T-cell (primary cell): ENCODE measurements at regions not wholly inside any gene's neighbourhood (a gene's known extent, or its start where the extent isn't known, plus 50 kb on each side); places are given as distances from the start of the nearest gene placed in this dataset.

Experiments used
- ATAC-seq, 4 experiments: fragments of 200-7000 bp in 3 of 4; fragments of 150-1000 bp in 1 of 4; cut with Tn5 transposase; replicated peaks in 1 of 4; 1 replicate in 3 of 4; 2 replicates in 1 of 4; pipeline ENCODE4 v1.10.0; 2021; ENCODE audit warnings: moderate library complexity in 3 of 4, mild to moderate bottlenecking in 2 of 4, moderate number of reproducible peaks in 1 of 4
- CTCF ChIA-PET, 2 donors: fragments of 300-600 bp; sonication (Branson Sonifier 250); formaldehyde crosslinking; loops; one replicate each; lab custom pipeline; 2022; ENCODE audit warnings: antibody characterized with exemption in 2 of 2; lab: Charles Lee
- POLR2A ChIA-PET, 2 donors: fragments of 300-600 bp; sonication (Branson Sonifier 250); formaldehyde crosslinking; loops; one replicate each; lab custom pipeline; 2022; ENCODE audit warnings: antibody characterized with exemption in 2 of 2; lab: Charles Lee
- DNase-seq, 35 experiments: peaks; one replicate each; pipeline versions ENCODE4 v3.0.0 to v3.0.0-alpha.2; 2013 to 2023
- H3K27ac ChIP-seq: one replicate; pipeline ENCODE4 v1.5.1; 2013; ENCODE audit warnings: low read length
- H3K27me3 ChIP-seq, 2 experiments: replicated peaks in 1 of 2; 1 replicate in 1 of 2; 2 replicates in 1 of 2; pipeline versions ENCODE4 v1.6.1 to v1.7.0; 2013; ENCODE audit warnings: low read length in 1 of 2, mixed read lengths in 1 of 2; ENCODE audit not compliant: control insufficient read depth in 2 of 2, insufficient read depth in 2 of 2; ENCODE audit errors: extremely low read depth in 1 of 2
- H3K36me3 ChIP-seq, 2 donors: 1 replicate in 1 of 2; 2 replicates in 1 of 2; pipeline versions ENCODE4 v1.6.1 to v1.7.0; 2013; ENCODE audit warnings: low read length in 1 of 2; ENCODE audit not compliant: control insufficient read depth in 2 of 2, insufficient read depth in 1 of 2; ENCODE audit errors: extremely low read depth in 1 of 2
- H3K4me1 ChIP-seq, 2 experiments: 1 replicate in 1 of 2; 2 replicates in 1 of 2; pipeline versions ENCODE4 v1.6.1 to v1.7.0; 2013; ENCODE audit warnings: low read length in 2 of 2, mixed read lengths in 1 of 2; ENCODE audit not compliant: insufficient read depth in 2 of 2, control insufficient read depth in 1 of 2; ENCODE audit errors: extremely low read depth in 1 of 2
- H3K4me3 ChIP-seq, 2 donors: 1 replicate in 1 of 2; 2 replicates in 1 of 2; pipeline versions ENCODE4 v1.5.1 to v1.7.0; 2013; ENCODE audit warnings: mild to moderate bottlenecking in 2 of 2, low read length in 1 of 2, moderate library complexity in 1 of 2; ENCODE audit not compliant: control insufficient read depth in 1 of 2; ENCODE audit errors: extremely low read depth in 1 of 2
- H3K9me3 ChIP-seq: 2 replicates; pipeline ENCODE4 v1.7.0; 2013
- H3K27ac Mint-ChIP-seq, 2 donors: one replicate each; pipeline ENCODE4 v1.8.0; 2020 to 2021; ENCODE audit warnings: mild to moderate bottlenecking in 2 of 2, mixed read lengths in 2 of 2
- H3K27me3 Mint-ChIP-seq, 2 donors: one replicate each; pipeline ENCODE4 v1.8.0; 2021 to 2022; ENCODE audit warnings: mixed read lengths in 2 of 2
- H3K36me3 Mint-ChIP-seq: one replicate; pipeline ENCODE4 v1.8.0; 2021; ENCODE audit warnings: mixed read lengths
- H3K4me1 Mint-ChIP-seq, 3 donors: one replicate each; pipeline ENCODE4 v1.8.0; 2020 to 2022; ENCODE audit warnings: mixed read lengths in 3 of 3, mild to moderate bottlenecking in 1 of 3
- H3K4me3 Mint-ChIP-seq, 3 donors: one replicate each; pipeline ENCODE4 v1.8.0; 2020 to 2022; ENCODE audit warnings: mild to moderate bottlenecking in 3 of 3, mixed read lengths in 3 of 3, moderate library complexity in 3 of 3
- H3K9me3 Mint-ChIP-seq, 3 donors: one replicate each; pipeline ENCODE4 v1.8.0; 2020 to 2022; ENCODE audit warnings: mixed read lengths in 3 of 3
- WGBS: methylation state at CpG from one replicate; pipeline ENCODE4 v1.1.5; 2013; ENCODE audit warnings: missing lambda C conversion rate; ENCODE audit not compliant: insufficient coverage; 5-methylcytosine and 5-hydroxymethylcytosine counted together

DNA sequence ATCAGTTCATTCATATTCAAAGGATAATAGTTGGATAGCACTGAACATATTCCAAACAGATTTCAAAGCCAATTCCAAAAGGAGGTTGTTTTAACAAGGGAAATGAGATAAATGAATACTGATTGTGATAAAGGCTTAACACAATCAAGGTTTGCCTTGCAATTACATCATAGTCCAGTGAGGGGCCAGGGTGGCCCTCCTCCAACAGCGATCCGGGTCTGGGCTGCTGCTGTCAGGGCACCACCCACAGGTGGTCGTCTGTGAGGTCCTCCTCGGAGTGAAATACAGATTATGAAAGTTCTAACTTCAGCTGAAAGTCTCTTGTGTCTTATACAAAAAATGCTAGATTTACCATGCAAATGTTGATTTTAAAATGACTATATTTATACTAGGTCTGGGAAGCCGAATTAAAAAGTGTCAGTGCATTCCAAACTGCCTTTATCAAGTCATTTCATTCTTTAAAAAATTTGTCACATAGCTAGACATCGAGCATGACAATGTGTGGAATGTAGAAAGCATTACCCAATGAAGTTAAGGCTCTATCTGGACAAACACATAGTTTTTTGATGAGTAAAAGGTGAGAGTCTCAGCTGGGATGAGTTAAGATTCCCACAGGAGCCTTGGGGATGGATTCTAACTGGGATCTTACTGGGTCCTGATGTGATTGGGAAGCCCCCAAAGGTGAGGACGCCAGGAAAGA, 65.9 kb upstream of the SLC22A23 start:
- no peaks in the 10 kb centered on the region for H3K4me1 Mint-ChIP-seq
- no peaks in the 10 kb centered on the region for H3K9me3 Mint-ChIP-seq
- WGBS = 76% methylated on average over 3 of the region's 7 CpGs
- H3K4me3 Mint-ChIP-seq = no peak overlapping the region
- ATAC-seq (no peak), DNase-seq (no peak)
- Histone ChIP-seq H3K9me3 (no peaks in the 10 kb centered on the region), H3K36me3 (no peaks in the 10 kb centered on the region), H3K4me3 (no peak overlapping the region), H3K27me3 (peaks cover 0 to 43% of the 10 kb centered on the region in 2 experiments), H3K27ac (no peak overlapping the region), H3K4me1 (no peaks in the 10 kb centered on the region)
- CTCF ChIA-PET = no interaction called here
- H3K36me3 Mint-ChIP-seq = no peaks in the 10 kb centered on the region
- POLR2A ChIA-PET = no interaction called here
- H3K27ac Mint-ChIP-seq = no peak overlapping the region
- peaks cover 19 to 21% of the 10 kb centered on the region in 2 donors for H3K27me3 Mint-ChIP-seq

- ChIA-PET CTCF (no interaction called here), POLR2A (no interaction called here)
- H3K27ac Mint-ChIP-seq = no peak overlapping the region
- Histone ChIP-seq H3K27me3 (peaks cover 0 to 32% of the 10 kb centered on the region in 2 experiments), H3K9me3 (no peaks in the 10 kb centered on the region), H3K4me1 (no peaks in the 10 kb centered on the region), H3K4me3 (no peak overlapping the region), H3K27ac (no peak overlapping the region), H3K36me3 (no peaks in the 10 kb centered on the region)
- ATAC-seq = no peak
- peaks cover 17 to 19% of the 10 kb centered on the region in 2 donors for H3K27me3 Mint-ChIP-seq
- no peaks in the 10 kb centered on the region for H3K4me1 Mint-ChIP-seq
- no peaks in the 10 kb centered on the region for H3K9me3 Mint-ChIP-seq
- 91% methylated on average over 10 of the region's 10 CpGs for WGBS
- H3K4me3 Mint-ChIP-seq = no peak overlapping the region
- DNase-seq = no peak
- no peaks in the 10 kb centered on the region for H3K36me3 Mint-ChIP-seq
These were observed 63.7 kb upstream of the SLC22A23 start for GRCh38 chr6:3520281-3521230.

- peaks cover 23% of the 10 kb centered on the region in 2 donors for H3K27me3 Mint-ChIP-seq
- CTCF ChIA-PET = no interaction called here
These were observed 61.7 kb upstream of the SLC22A23 start for GRCh38 chr6:3518356-3519190.

GRCh38 chr6:3517350-3517749, 60.5 kb upstream of the SLC22A23 start:
- no peaks in the 10 kb centered on the region for H3K4me1 ChIP-seq
- DNase-seq (no peak), ATAC-seq (no peak)
- ChIA-PET POLR2A (no interaction called here), CTCF (no interaction called here)
- Mint-ChIP-seq H3K4me1 (no peaks in the 10 kb centered on the region), H3K9me3 (no peaks in the 10 kb centered on the region), H3K27ac (no peak overlapping the region), H3K27me3 (peaks cover 27 to 31% of the 10 kb centered on the region in 2 donors), H3K36me3 (no peaks in the 10 kb centered on the region), H3K4me3 (no peak overlapping the region)
- peaks cover 0 to 45% of the 10 kb centered on the region in 2 experiments for H3K27me3 ChIP-seq
- 77% methylated on average over 3 of the region's 6 CpGs for WGBS
- no peaks in the 10 kb centered on the region for H3K36me3 ChIP-seq
- H3K27ac ChIP-seq = no peak overlapping the region
- H3K9me3 ChIP-seq = no peaks in the 10 kb centered on the region
- no peak overlapping the region for H3K4me3 ChIP-seq

More at GRCh38 chr6:3518356-3519190, 61.7 kb upstream of the SLC22A23 start:
- no peaks in the 10 kb centered on the region for H3K9me3 Mint-ChIP-seq
- POLR2A ChIA-PET = no interaction called here
- WGBS = 87% methylated on average over 9 of the region's 15 CpGs
- H3K36me3 ChIP-seq = no peaks in the 10 kb centered on the region
- no peak overlapping the region for H3K4me3 ChIP-seq
- no peaks in the 10 kb centered on the region for H3K4me1 Mint-ChIP-seq
- no peaks in the 10 kb centered on the region for H3K4me1 ChIP-seq
- no peak overlapping the region for H3K4me3 Mint-ChIP-seq
- H3K27ac Mint-ChIP-seq = no peak overlapping the region
- H3K9me3 ChIP-seq = no peaks in the 10 kb centered on the region
- DNase-seq (no peak), ATAC-seq (no peak)
- peaks cover 0 to 34% of the 10 kb centered on the region in 2 experiments for H3K27me3 ChIP-seq
- no peak overlapping the region for H3K27ac ChIP-seq
- H3K36me3 Mint-ChIP-seq = no peaks in the 10 kb centered on the region

- CTCF ChIA-PET = no interaction called here
- POLR2A ChIA-PET = interaction anchor here in 1 of 2 donors (0.5 kb wide), 1 partner anchor 74 kb away, joined by 4 read pairs; no protein-coding TSS in a partner anchor
These were observed 59.2 kb upstream of the SLC22A23 start for GRCh38 chr6:3516092-3516491.

GRCh38 chr6:3515669-3516068, 58.8 kb upstream of the SLC22A23 start:
- no peak overlapping the region for H3K4me3 ChIP-seq
- no peaks in the 10 kb centered on the region for H3K4me1 Mint-ChIP-seq
- H3K27ac ChIP-seq = no peak overlapping the region
- H3K9me3 Mint-ChIP-seq = no peaks in the 10 kb centered on the region
- CTCF ChIA-PET = no interaction called here
- ATAC-seq (no peak), DNase-seq (no peak)
- H3K36me3 Mint-ChIP-seq = no peaks in the 10 kb centered on the region
- WGBS = no CpG with 5 or more reads among the region's 1 CpG
- POLR2A ChIA-PET = interaction anchor here in 1 of 2 donors (0.5 kb wide), 1 partner anchor 73 kb away, joined by 4 read pairs; no protein-coding TSS in a partner anchor
- H3K27me3 ChIP-seq = peaks cover 0 to 45% of the 10 kb centered on the region in 2 experiments
- H3K9me3 ChIP-seq = no peaks in the 10 kb centered on the region
- no peaks in the 10 kb centered on the region for H3K36me3 ChIP-seq
- H3K27me3 Mint-ChIP-seq = peaks cover 30 to 35% of the 10 kb centered on the region in 2 donors
- H3K4me1 ChIP-seq = no peaks in the 10 kb centered on the region
- H3K27ac Mint-ChIP-seq = no peak overlapping the region
- H3K4me3 Mint-ChIP-seq = no peak overlapping the region

More at GRCh38 chr6:3516092-3516491, 59.2 kb upstream of the SLC22A23 start:
- H3K4me1 Mint-ChIP-seq = no peaks in the 10 kb centered on the region
- Histone ChIP-seq H3K4me3 (no peak overlapping the region), H3K4me1 (no peaks in the 10 kb centered on the region), H3K27me3 (peaks cover 0 to 48% of the 10 kb centered on the region in 2 experiments), H3K27ac (no peak overlapping the region), H3K36me3 (no peaks in the 10 kb centered on the region), H3K9me3 (no peaks in the 10 kb centered on the region)
- H3K36me3 Mint-ChIP-seq = no peaks in the 10 kb centered on the region
- H3K27me3 Mint-ChIP-seq = peaks cover 29 to 35% of the 10 kb centered on the region in 2 donors
- H3K4me3 Mint-ChIP-seq = no peak overlapping the region
- no peak overlapping the region for H3K27ac Mint-ChIP-seq
- no peak for DNase-seq
- no peaks in the 10 kb centered on the region for H3K9me3 Mint-ChIP-seq
- no peak for ATAC-seq
- 87% methylated on average over 5 of the region's 5 CpGs for WGBS
